ENCODE measurements at regions not wholly inside any gene's neighbourhood (a gene's known extent, or its start where the extent isn't known, plus 50 kb on each side); places are given as distances from the start of the nearest gene placed in this dataset.

- Histone ChIP-seq H3K27ac (no peak overlapping the region), H3K4me3 (no peak overlapping the region)
- no peak for DNase-seq (ENCODE audit: low spot score)
- no peak for TF ChIP-seq CTCF (IDR thresholded peaks at IDR 0.05)
Observed at GRCh38 chr1:242731446-242731845, 206.9 kb upstream of the PLD5 start.

GRCh38 chr1:242728696-242729095 is 204.2 kb upstream of the PLD5 start:
- TF ChIP-seq CTCF (IDR thresholded peaks at IDR 0.05), result no peak
- DNase-seq (ENCODE audit: low spot score), result no peak
- Histone ChIP-seq H3K27ac (no peak overlapping the region), H3K4me3 (no peak overlapping the region)

GRCh38 chr1:242723044-242723716 is 198.7 kb upstream of the PLD5 start:
- Histone ChIP-seq H3K27ac (no peak overlapping the region), H3K4me3 (no peak overlapping the region)
- DNase-seq (ENCODE audit: low spot score), result no peak
- no peak for TF ChIP-seq CTCF (IDR thresholded peaks at IDR 0.05)

- no peak overlapping the region for H3K4me3 ChIP-seq
- DNase-seq (ENCODE audit: low spot score), result no peak
- no peak overlapping the region for H3K27ac ChIP-seq
- no peak for TF ChIP-seq CTCF (IDR thresholded peaks at IDR 0.05)
Observed at GRCh38 chr1:242718967-242719366, 194.5 kb upstream of the PLD5 start.

GRCh38 chr1:242712248-242712647 is 187.8 kb upstream of the PLD5 start:
- H3K4me3 ChIP-seq, result no peak overlapping the region
- H3K27ac ChIP-seq, result no peak overlapping the region
- TF ChIP-seq CTCF (IDR thresholded peaks at IDR 0.05), result no peak
- no peak for DNase-seq (ENCODE audit: low spot score)

- DNase-seq (ENCODE audit: low spot score), result no peak
- Histone ChIP-seq H3K27ac (no peak overlapping the region), H3K4me3 (no peak overlapping the region)
- no peak for TF ChIP-seq CTCF (IDR thresholded peaks at IDR 0.05)
Observed at GRCh38 chr1:242710847-242711246, 186.3 kb upstream of the PLD5 start.

GRCh38 chr1:242710286-242710685 is 185.8 kb upstream of the PLD5 start:
- DNase-seq (ENCODE audit: low spot score), result no peak
- Histone ChIP-seq H3K27ac (no peak overlapping the region), H3K4me3 (no peak overlapping the region)
- TF ChIP-seq CTCF (IDR thresholded peaks at IDR 0.05), result no peak

Data from coronary artery (tissue), 2 donors.